NCI-H748 (cell line): ENCODE measurements at regions not wholly inside any gene's neighbourhood (a gene's known extent, or its start where the extent isn't known, plus 50 kb on each side); places are given as distances from the start of the nearest gene placed in this dataset.
"Not testable (repeated sequence)": the region's sequence is repeated elsewhere in the genome, so short reads cannot be mapped to it uniquely, and the experiment has no call there.

Experiments
- DNase-seq: peaks from one replicate; lab custom pipeline; 2025; ENCODE audit not compliant: unreplicated experiment; lab: John Stamatoyannopoulos, UW

GRCh38 chr12:68422956-68423574, 90.9 kb upstream of the MDM1 start:
- no peak for DNase-seq

DNA sequence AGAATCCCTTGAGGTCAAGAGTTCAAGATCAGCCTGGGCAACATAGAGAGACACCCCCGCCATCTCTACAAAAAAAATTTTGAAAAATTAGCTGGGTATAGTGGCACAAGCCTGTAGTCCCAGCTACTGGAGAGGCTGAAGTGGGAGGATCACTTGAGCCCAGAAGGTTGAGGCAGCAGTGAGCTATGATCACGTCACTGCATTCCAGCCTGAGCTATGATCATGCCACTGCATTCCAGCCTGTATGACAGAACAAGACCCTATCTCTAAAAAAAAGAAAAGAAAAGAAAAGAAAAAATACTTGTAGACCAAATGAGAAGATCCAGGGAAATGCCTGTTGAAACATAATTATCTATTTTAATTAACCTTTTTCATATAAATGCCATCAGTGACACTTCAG, 93.8 kb upstream of the MDM1 start:
- no peak for DNase-seq

GRCh38 chr12:68428211-68428610, 96.0 kb upstream of the MDM1 start:
- no peak for DNase-seq

- DNase-seq: no peak
Observed at GRCh38 chr12:68428724-68429501, 96.8 kb upstream of the MDM1 start.

- DNase-seq: no peak
Observed at GRCh38 chr12:68429696-68430095, 97.5 kb upstream of the MDM1 start.

- DNase-seq: no peak
Observed at GRCh38 chr12:68431786-68432185, 99.6 kb upstream of the MDM1 start.

DNA sequence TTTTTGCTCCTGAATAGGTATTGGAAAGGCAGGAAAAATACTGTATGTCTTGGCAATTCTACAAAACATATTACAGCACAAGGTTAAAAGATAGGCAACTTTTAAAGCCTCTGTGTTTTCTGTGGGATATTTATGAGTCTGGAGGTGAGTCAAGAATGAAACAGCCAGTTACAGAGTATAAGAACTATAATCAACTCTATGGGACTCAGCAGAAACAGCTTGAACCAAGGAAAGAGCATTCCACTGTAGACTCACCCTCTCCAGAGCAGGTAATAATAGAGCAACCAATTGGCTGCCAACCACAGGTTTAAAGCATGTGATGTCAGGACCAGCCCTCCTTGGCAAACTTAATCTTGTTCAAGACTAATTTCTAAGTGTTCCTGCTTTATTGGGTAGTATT, 100.5 kb upstream of the MDM1 start:
- DNase-seq: no peak

GRCh38 chr12:68434391-68435298, 102.5 kb upstream of the MDM1 start:
- no peak for DNase-seq

- no peak for DNase-seq
Observed at GRCh38 chr12:68435299-68435637, 103.1 kb upstream of the MDM1 start.

- no peak for DNase-seq
Observed at GRCh38 chr12:68435816-68436215, 103.7 kb upstream of the MDM1 start.

GRCh38 chr12:68438601-68439000, 106.4 kb upstream of the MDM1 start:
- no peak for DNase-seq

GRCh38 chr12:68439368-68440045, 107.3 kb upstream of the MDM1 start:
- no peak for DNase-seq

- no peak for DNase-seq
Observed at GRCh38 chr12:68440068-68440581, 108.0 kb upstream of the MDM1 start.

DNA sequence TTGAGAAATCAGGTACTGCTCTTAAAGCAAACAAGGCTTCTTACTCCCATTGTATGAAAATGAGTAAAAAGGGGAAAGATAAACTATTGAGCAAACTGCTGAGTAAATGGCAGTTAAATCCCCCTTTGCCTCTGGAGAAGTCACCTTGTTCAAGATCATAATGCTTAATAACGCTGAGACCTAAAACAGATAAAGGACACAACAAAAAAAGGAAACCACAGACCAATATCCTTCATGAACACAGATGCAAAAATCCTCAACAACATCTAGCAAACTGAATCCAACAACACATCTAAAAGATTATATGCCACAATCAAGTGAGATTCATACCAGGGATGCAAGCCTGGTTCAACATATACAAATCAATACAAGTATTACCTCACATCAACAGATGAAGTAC, 109.0 kb upstream of the MDM1 start:
- no peak for DNase-seq

DNA sequence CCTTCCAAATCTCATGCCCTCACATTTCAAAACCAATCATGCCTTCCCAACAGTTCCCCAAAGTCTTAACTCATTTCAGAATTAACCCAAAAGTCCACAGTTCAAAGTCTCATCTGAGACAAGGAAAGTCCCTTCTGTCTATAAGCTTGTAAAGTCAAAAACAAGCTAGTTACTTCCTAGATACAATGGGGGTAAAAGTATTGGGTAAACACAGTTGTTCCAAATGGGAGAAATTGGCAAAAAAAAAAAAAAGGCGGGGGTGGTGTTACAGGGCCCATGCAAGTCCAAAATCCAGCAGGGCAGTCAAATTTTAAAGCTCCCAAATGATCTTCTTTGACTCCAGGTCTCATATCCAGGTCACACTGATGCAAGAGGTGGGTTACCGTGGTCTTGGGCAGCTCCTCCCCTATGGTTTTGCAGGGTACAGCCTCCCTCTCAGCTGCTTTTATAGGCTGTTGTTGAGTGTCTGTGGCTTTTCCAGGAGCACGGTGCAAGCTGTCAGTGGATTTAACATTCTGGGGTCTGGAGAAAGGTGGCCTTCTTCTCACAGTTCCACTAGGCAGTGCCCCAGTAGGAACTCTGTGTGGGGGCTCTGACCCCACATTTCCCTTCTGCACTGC, 110.3 kb upstream of the MDM1 start:
- DNase-seq: not testable (repeated sequence)

- DNase-seq: not testable (repeated sequence)
Observed at GRCh38 chr12:68443695-68444094, 111.5 kb upstream of the MDM1 start.

DNA sequence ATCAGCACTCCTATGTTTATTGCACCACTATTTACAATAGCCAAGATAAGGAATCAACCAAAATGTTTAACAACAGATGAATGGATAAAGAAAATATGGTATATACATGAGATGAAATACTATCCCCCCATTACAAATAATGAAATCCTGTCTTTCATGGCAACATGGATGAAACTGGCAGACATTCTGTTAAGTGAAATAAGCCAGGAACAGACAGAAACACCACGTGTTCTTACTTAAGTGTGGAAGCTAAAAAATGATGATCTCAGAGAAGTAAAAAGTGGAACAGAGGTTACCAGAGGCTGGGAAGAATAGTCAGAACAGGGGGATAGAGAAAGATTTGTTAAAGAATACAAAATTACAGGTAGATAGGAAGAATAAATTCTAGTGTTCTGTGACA, 113.7 kb upstream of the MDM1 start:
- DNase-seq: no peak

- no peak for DNase-seq
Observed at GRCh38 chr12:68446384-68446783, 114.2 kb upstream of the MDM1 start.

DNA sequence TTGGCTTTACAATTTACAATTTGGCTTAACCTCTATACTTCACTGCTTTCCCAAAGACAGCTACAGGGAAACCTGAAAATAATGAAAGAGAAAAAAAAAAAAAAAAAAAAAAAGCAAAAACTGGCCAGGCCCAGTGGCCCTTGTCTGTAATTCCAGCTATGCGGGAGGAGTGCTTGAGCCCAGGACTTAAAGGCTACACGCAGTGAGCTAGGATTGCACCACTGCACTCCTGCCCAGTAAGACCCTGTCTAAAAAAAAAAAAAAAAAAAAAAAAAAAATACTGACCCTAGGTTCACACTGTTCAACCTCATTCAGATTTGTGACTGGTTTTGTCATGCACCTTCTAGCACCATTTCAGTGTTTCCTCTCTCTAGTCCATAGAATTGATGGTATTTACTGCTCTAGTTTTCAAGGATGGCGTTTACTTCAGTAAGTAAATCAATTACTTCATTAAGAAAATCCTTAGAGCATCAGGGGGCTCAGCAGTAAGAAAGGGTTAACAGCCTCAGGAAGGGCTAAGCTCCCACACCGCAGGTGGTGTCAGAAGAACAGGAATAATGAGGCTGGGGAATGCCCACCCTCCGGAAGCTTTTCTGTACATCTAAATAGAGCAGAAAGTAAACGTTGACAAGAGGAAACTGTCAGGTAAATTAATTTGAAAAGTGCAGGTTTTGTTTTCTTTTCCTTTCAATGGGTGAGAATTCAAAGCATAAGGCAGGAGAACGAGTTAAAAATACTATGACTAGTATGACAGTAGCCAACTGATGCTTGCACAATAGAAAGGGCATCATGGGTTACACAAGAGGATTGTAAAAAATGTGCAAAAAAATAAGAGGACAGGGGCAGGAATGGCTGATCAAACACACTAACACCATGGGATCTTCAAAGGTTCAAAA, 115.0 kb upstream of the MDM1 start:
- peak; percentile 82 for DNase-seq

- DNase-seq: no peak
Observed at GRCh38 chr12:68447797-68448260, 115.7 kb upstream of the MDM1 start.
